K562 (cell line): ENCODE measurements at regions not wholly inside any gene's neighbourhood (a gene's known extent, or its start where the extent isn't known, plus 50 kb on each side); places are given as distances from the start of the nearest gene placed in this dataset.

Experiments used
- ATAC-seq: fragments of 200-7000 bp; cut with Tn5 transposase; 3 replicates; pipeline ENCODE4 v1.9.1; 2020; ENCODE audit warnings: moderate library complexity
- BruUV-seq: library from RNA; stranded (reverse); fragments of 400-500 nt; replicated peaks from 2 replicates; lab custom pipeline; 2021; lab: Mats Ljungman, UMichigan
- CTCF ChIA-PET: fragments of 300-600 bp; formaldehyde crosslinking; extraction: SDS; loops from one replicate; lab custom pipeline; 2021; ENCODE audit warnings: low intra/inter-chr PET ratio; lab: Yijun Ruan, JAX
- POLR2A ChIA-PET: fragments of 300-600, 350-650 bp; sonication (Branson Sonifier 250); formaldehyde crosslinking; extraction: SDS; loops from one replicate; lab custom pipeline; 2021; ENCODE audit warnings: antibody characterized with exemption, inconsistent platforms; lab: Yijun Ruan, JAX
- DNase-seq, 4 experiments: peaks; one replicate each; pipeline versions ENCODE4 v3.0.0 to v3.0.0-alpha.2; 2011 to 2018; ENCODE audit warnings: low spot score in 3 of 4, mixed read lengths in 3 of 4; ENCODE audit errors: extremely low read depth in 1 of 4
- FAIRE-seq: peaks from 2 replicates; lab custom pipeline; 2011; peaks lifted over from hg19 to GRCh38; lab: Jason Lieb, UNC
- H2AFZ ChIP-seq: 2 replicates; pipeline ENCODE4 v1.6.0; 2011; ENCODE audit warnings: low read depth, low read length, control low read depth, inconsistent platforms
- H3K27ac ChIP-seq: fragments of 200-600 bp; 3 replicates; pipeline ENCODE4 v1.8.0; 2011; ENCODE audit warnings: low read depth, mild to moderate bottlenecking, control low read depth, inconsistent platforms, low read length, moderate library complexity, mixed read lengths; ENCODE audit errors: extremely low read depth
- H3K27me3 ChIP-seq, 2 experiments: fragments of 300-600 bp in 1 of 2; 2 replicates in 1 of 2; 3 replicates in 1 of 2; pipeline versions ENCODE4 v1.6.0 to v1.8.0; 2011; ENCODE audit warnings: inconsistent platforms in 2 of 2, low read length in 2 of 2, mild to moderate bottlenecking in 1 of 2, mixed read lengths in 1 of 2, moderate library complexity in 1 of 2; ENCODE audit not compliant: control insufficient read depth in 2 of 2, insufficient read depth in 2 of 2
- H3K36me3 ChIP-seq: fragments of 300-600 bp; 3 replicates; pipeline ENCODE4 v1.8.0; 2011; ENCODE audit warnings: mild to moderate bottlenecking, low read length, inconsistent platforms; ENCODE audit not compliant: control insufficient read depth, insufficient read depth
- H3K4me1 ChIP-seq, 2 experiments: fragments of 200-600 bp in 1 of 2; replicated peaks in 1 of 2; 2 replicates in 1 of 2; 3 replicates in 1 of 2; pipeline versions ENCODE4 v1.5.1 to v1.8.0; 2011; ENCODE audit warnings: inconsistent platforms in 2 of 2, low read length in 2 of 2, mild to moderate bottlenecking in 1 of 2, mixed read lengths in 1 of 2, moderate library complexity in 1 of 2; ENCODE audit not compliant: control insufficient read depth in 2 of 2, insufficient read depth in 2 of 2
- H3K4me2 ChIP-seq: 2 replicates; pipeline ENCODE4 v1.6.1; 2011; ENCODE audit warnings: low read length, control low read depth, inconsistent platforms, mixed read lengths; ENCODE audit not compliant: insufficient read depth
- H3K4me3 ChIP-seq: fragments of 200-600 bp; sonication (generic), shearing (Covaris generic); 2 replicates; pipeline ENCODE4 v1.5.1; 2016; ENCODE audit warnings: control low read depth, inconsistent platforms
- H3K79me2 ChIP-seq: fragments of 200-600 bp; 3 replicates; pipeline ENCODE4 v1.8.0; 2011; ENCODE audit warnings: low read length, inconsistent platforms; ENCODE audit not compliant: control insufficient read depth, insufficient read depth
- H3K9ac ChIP-seq, 2 experiments: 2 replicates each; pipeline versions ENCODE4 v1.6.0 to v1.6.1; 2011; ENCODE audit warnings: low read depth in 2 of 2, low read length in 2 of 2, control low read depth in 1 of 2, inconsistent platforms in 1 of 2, mild to moderate bottlenecking in 1 of 2, mixed read lengths in 1 of 2; ENCODE audit not compliant: insufficient read depth in 1 of 2
- H3K9me1 ChIP-seq: one replicate; pipeline ENCODE4 v1.6.0; 2011; ENCODE audit warnings: inconsistent platforms, mild to moderate bottlenecking, low read length, moderate library complexity; ENCODE audit not compliant: control insufficient read depth, insufficient read depth
- H3K9me3 ChIP-seq: replicated peaks from 2 replicates; pipeline ENCODE4 v1.5.1; 2011; ENCODE audit warnings: low read depth, low read length, inconsistent platforms; ENCODE audit not compliant: control insufficient read depth, insufficient read depth
- H4K20me1 ChIP-seq: replicated peaks from 2 replicates; pipeline ENCODE4 v1.6.1; 2011; ENCODE audit warnings: low read length, inconsistent platforms, mixed read lengths; ENCODE audit not compliant: control insufficient read depth, insufficient read depth
- ARID2 ChIP-seq: fragments of 450-650 bp; IDR thresholded peaks from 2 replicates; pipeline ENCODE4 v1.6.1; 2017; ENCODE audit warnings: antibody characterized with exemption, mild to moderate bottlenecking
- CREBBP ChIP-seq: IDR thresholded peaks from one replicate; pipeline ENCODE4 v1.6.1; 2012; ENCODE audit warnings: low read depth, mild to moderate bottlenecking, control low read depth, inconsistent platforms, low read length
- ETV6 ChIP-seq, 3 experiments: fragments of 150-350 bp in 1 of 3; sonication (generic) in 1 of 3; formaldehyde crosslinking in 1 of 3; IDR thresholded peaks; 2 replicates each; pipeline versions ENCODE4 v1.6.1 to v1.8.0; 2014 to 2022; ENCODE audit warnings: borderline replicate concordance in 2 of 3, low read depth in 2 of 3, antibody characterized with exemption in 1 of 3, low read length in 1 of 3, mild to moderate bottlenecking in 1 of 3, missing genetic modification reagents in 1 of 3
- NCOR1 ChIP-seq: fragments of 450-650 bp; IDR thresholded peaks from 2 replicates; pipeline ENCODE4 v1.6.1; 2016; ENCODE audit warnings: mild to moderate bottlenecking, moderate library complexity
- TAF9B ChIP-seq: fragments of 450-650 bp; IDR thresholded peaks from 2 replicates; pipeline ENCODE4 v1.6.1; 2018; ENCODE audit warnings: mild to moderate bottlenecking; ENCODE audit not compliant: partially characterized antibody
- XRCC4 ChIP-seq: IDR thresholded peaks from one replicate; pipeline ENCODE4 v1.6.1; 2011; ENCODE audit not compliant: insufficient read depth, insufficient read length; ENCODE audit errors: extremely low read depth
- ZNF165 ChIP-seq: fragments of 250-450 bp; sonication (Bioruptor Pico); IDR thresholded peaks from 2 replicates; pipeline ENCODE4 v1.4.0; 2020; ENCODE audit warnings: borderline replicate concordance
- WGBS: fragments of 100-300 bp; shearing (Covaris generic); methylation state at CpG from one replicate; pipeline ENCODE4 v1.1.6; 2016; ENCODE audit warnings: low coverage, mixed read lengths; ENCODE audit not compliant: insufficient coverage; ENCODE audit errors: missing lambda C conversion rate; 5-methylcytosine and 5-hydroxymethylcytosine counted together
- in situ Hi-C: fragments of 300-500 bp; cut with MboI; formaldehyde crosslinking; loops from 4 replicates; pipeline ENCODE4 v1.15.0; 2018; ENCODE audit warnings: inconsistent platforms, mixed read lengths
- intact Hi-C: fragments of 100-400 bp; cut with micrococcal nuclease; formaldehyde crosslinking; loops from 2 replicates; pipeline ENCODE4 v1.14.2; 2022
- TF ChIP-seq, protein P1 (sequence below): fragments of 250-450 bp; sonication (Bioruptor Pico); IDR thresholded peaks from 2 replicates; pipeline ENCODE4 v1.8.0; 2022; ENCODE audit warnings: moderate library complexity, mild to moderate bottlenecking, inconsistent platforms
- TF ChIP-seq, protein P2 (sequence below): fragments of 250-450 bp; sonication (Bioruptor Pico); IDR thresholded peaks from 2 replicates; pipeline ENCODE4 v1.4.0; 2020; ENCODE audit warnings: mild to moderate bottlenecking, moderate library complexity

DNA sequence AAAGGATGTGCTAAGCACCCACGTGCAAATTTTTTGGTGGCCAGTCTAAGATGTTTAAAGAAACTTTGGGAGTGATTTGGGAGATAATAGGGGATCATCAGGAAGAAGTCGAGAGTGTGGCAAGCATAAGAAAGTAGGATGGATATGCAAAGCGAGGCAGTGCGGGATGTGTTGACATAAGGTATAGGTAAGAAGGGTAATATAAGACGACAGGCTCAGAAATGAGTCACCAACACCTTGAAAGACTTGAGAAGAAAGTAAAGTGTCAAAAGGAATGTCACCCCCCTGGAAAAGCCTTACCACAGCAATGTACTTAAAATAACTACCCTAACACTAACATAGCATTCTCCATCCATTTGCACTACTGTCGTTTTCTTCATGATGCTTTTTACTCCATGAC, 69.8 kb upstream of the BMP2K start:
- Histone ChIP-seq H3K4me3 (no peak overlapping the region), H3K27ac (no peak overlapping the region), H3K4me2 (no peak overlapping the region), H3K9me3 (peaks cover 4% of the 10 kb centered on the region), H3K79me2 (no peaks in the 10 kb centered on the region), H2AFZ (no peak overlapping the region)
- no peak for ATAC-seq
- no TSS peak for BruUV-seq
- intact Hi-C loops, result no loop called here
- in situ Hi-C loops, result no loop called here
- POLR2A ChIA-PET, result interaction anchor here (1.9 kb wide), 1 partner anchor 9 kb away, joined by 4 read pairs; no protein-coding TSS in a partner anchor
- WGBS, result 53% methylated on average over 6 of the region's 6 CpGs
- no peak for FAIRE-seq
- TF ChIP-seq XRCC4, result no peak
- no peak for TF ChIP-seq ARID2
- TF ChIP-seq ZNF165 (CRISPR knock-in tag), result no peak
- no peak for TF ChIP-seq NCOR1
- TF ChIP-seq, protein P1, sequence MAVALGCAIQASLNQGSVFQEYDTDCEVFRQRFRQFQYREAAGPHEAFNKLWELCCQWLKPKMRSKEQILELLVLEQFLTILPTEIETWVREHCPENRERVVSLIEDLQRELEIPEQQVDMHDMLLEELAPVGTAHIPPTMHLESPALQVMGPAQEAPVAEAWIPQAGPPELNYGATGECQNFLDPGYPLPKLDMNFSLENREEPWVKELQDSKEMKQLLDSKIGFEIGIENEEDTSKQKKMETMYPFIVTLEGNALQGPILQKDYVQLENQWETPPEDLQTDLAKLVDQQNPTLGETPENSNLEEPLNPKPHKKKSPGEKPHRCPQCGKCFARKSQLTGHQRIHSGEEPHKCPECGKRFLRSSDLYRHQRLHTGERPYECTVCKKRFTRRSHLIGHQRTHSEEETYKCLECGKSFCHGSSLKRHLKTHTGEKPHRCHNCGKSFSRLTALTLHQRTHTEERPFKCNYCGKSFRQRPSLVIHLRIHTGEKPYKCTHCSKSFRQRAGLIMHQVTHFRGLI (CRISPR knock-in tag), result no peak
- no peak for TF ChIP-seq ETV6 (IDR thresholded peaks at IDR 0.05; ENCODE audit: borderline replicate concordance in 1 of 2, low read depth in 2 of 2, low read length in 1 of 2)
- no peak for TF ChIP-seq ETV6 (CRISPR knock-in tag; IDR thresholded peaks at IDR 0.05; ENCODE audit: borderline replicate concordance)
- TF ChIP-seq CREBBP, result no peak
- TF ChIP-seq, protein P2, sequence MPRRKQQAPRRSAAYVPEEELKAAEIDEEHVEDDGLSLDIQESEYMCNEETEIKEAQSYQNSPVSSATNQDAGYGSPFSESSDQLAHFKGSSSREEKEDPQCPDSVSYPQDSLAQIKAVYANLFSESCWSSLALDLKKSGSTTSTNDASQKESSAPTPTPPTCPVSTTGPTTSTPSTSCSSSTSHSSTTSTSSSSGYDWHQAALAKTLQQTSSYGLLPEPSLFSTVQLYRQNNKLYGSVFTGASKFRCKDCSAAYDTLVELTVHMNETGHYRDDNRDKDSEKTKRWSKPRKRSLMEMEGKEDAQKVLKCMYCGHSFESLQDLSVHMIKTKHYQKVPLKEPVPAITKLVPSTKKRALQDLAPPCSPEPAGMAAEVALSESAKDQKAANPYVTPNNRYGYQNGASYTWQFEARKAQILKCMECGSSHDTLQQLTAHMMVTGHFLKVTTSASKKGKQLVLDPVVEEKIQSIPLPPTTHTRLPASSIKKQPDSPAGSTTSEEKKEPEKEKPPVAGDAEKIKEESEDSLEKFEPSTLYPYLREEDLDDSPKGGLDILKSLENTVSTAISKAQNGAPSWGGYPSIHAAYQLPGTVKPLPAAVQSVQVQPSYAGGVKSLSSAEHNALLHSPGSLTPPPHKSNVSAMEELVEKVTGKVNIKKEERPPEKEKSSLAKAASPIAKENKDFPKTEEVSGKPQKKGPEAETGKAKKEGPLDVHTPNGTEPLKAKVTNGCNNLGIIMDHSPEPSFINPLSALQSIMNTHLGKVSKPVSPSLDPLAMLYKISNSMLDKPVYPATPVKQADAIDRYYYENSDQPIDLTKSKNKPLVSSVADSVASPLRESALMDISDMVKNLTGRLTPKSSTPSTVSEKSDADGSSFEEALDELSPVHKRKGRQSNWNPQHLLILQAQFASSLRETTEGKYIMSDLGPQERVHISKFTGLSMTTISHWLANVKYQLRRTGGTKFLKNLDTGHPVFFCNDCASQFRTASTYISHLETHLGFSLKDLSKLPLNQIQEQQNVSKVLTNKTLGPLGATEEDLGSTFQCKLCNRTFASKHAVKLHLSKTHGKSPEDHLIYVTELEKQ (CRISPR knock-in tag), result no peak
- no peak for TF ChIP-seq TAF9B
- TF ChIP-seq, all 486 proteins: peak for 0
- Histone ChIP-seq H3K4me1 (peaks cover 0 to 32% of the 10 kb centered on the region in 2 experiments), H3K9me1 (no peaks in the 10 kb centered on the region), H3K36me3 (no peaks in the 10 kb centered on the region), H3K27me3 (no peaks in the 10 kb centered on the region), H3K9ac (no peak overlapping the region), H4K20me1 (no peaks in the 10 kb centered on the region)
- CTCF ChIA-PET, result no interaction called here
- no peak for DNase-seq
